IPS-18c (cell line): ENCODE measurements at regions not wholly inside any gene's neighbourhood (a gene's known extent, or its start where the extent isn't known, plus 50 kb on each side); places are given as distances from the start of the nearest gene placed in this dataset.

Experiments used
- H3K4me3 ChIP-seq: 2 replicates; pipeline ENCODE4 v1.7.0; 2013; ENCODE audit warnings: low read depth, mild to moderate bottlenecking, low read length, moderate library complexity; ENCODE audit not compliant: insufficient read depth
- H3K9me3 ChIP-seq: one replicate; pipeline ENCODE4 v1.6.1; 2013; ENCODE audit warnings: mild to moderate bottlenecking, low read length, moderate library complexity; ENCODE audit not compliant: control insufficient read depth, insufficient read depth

GRCh38 chr5:54700986-54701578 is 183.5 kb downstream of the SNX18 start:
- no peaks in the 10 kb centered on the region for H3K9me3 ChIP-seq
- H3K4me3 ChIP-seq = no peak overlapping the region

- Histone ChIP-seq H3K4me3 (no peak overlapping the region), H3K9me3 (no peaks in the 10 kb centered on the region)
Measured at GRCh38 chr5:54696931-54697330, 179.4 kb downstream of the SNX18 start.

- no peaks in the 10 kb centered on the region for H3K9me3 ChIP-seq
- H3K4me3 ChIP-seq = no peak overlapping the region
Measured at GRCh38 chr5:54696346-54696745, 178.8 kb downstream of the SNX18 start.

DNA sequence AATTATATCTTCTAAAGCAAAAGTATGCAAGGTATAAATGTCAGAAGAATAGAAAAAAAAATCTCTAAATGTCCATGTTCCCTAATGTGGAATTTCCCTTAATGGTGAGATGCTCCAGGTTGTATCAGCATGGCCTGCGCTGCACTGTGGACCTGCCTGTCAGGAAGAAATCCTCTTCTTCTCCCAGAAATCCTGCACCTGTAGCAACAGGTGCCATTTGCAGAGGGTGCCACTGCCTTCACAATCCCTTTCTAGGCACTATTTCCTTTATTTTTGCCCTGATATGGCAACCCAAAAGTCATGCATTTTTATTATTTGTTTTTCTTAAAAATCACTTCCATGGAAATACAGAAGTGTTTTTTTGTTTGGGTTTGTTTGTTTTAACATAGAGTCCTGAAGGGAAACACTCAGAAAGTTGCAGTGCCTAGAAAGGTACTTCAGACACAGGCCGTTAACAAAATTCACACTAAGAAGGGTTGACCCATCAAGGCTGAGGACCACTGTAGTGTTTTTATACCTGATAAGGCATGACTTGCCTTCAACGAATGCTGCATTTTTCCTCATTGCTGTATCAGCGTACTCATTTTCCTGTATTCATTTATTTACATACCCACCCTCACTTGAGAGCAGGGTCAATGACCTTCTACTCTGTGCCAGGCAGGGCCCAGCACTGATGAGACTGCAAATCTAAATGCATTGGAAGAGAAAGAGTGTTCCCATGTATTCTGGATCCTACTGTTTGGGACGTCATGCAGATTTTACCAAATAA is 177.8 kb downstream of the SNX18 start:
- H3K9me3 ChIP-seq = no peaks in the 10 kb centered on the region
- no peak overlapping the region for H3K4me3 ChIP-seq

DNA sequence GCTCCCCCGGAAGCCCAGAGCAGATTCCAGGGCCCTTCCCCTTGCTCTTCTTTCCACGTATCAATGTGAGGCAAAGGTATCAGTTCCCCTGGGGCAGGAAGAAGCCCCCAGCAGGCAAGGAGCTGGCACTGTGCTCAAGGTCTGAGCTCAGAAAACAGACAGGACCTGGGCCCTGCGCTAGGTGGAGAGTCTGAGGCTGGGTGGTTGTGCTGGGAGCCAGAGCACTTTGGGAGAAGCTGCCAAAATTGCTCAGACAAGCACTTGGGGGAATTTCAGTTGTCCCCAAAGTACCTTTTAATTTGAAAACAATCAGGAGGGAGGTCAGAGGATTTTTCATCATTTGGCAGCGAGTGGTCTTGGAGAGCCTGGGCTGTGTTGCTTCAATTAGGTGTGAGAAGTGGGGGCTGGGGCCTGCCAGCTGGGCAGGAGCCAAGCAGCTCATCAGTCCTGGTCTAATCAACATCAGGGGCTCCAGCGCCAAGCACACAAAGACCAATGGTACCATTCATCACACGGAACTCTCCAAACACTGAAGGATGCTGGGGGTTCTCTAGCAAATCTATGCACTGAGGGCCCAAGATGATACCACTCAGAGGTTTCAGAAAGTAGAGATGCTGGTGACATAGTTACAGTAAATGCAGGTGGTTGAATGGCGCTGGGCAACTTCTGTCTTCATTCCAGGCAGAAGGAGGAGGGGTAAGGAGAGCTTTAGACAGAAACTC is 176.5 kb downstream of the SNX18 start:
- Histone ChIP-seq H3K9me3 (no peaks in the 10 kb centered on the region), H3K4me3 (no peak overlapping the region)

GRCh38 chr5:54692631-54693030 is 175.1 kb downstream of the SNX18 start:
- no peaks in the 10 kb centered on the region for H3K9me3 ChIP-seq
- no peak overlapping the region for H3K4me3 ChIP-seq

DNA sequence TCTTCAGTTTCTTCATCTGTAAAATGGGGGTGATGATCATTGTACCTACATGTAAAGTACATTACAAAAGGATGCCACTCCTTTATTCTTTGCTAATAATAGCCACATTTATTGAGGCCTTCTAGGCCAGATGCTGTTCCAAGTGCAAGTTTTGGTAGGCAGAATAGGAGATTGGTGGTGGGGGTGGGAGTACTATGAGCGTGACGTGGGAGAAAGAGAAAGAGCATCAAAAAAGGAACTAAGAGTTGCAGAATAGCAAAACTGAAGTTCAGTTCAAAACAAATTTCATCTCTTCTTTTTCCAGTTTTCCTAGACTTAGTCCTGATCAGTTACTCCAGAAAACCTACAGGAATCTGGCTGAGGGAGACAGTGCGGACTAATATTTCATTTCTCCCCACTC is 174.1 kb downstream of the SNX18 start:
- H3K4me3 ChIP-seq = no peak overlapping the region
- H3K9me3 ChIP-seq = no peaks in the 10 kb centered on the region

DNA sequence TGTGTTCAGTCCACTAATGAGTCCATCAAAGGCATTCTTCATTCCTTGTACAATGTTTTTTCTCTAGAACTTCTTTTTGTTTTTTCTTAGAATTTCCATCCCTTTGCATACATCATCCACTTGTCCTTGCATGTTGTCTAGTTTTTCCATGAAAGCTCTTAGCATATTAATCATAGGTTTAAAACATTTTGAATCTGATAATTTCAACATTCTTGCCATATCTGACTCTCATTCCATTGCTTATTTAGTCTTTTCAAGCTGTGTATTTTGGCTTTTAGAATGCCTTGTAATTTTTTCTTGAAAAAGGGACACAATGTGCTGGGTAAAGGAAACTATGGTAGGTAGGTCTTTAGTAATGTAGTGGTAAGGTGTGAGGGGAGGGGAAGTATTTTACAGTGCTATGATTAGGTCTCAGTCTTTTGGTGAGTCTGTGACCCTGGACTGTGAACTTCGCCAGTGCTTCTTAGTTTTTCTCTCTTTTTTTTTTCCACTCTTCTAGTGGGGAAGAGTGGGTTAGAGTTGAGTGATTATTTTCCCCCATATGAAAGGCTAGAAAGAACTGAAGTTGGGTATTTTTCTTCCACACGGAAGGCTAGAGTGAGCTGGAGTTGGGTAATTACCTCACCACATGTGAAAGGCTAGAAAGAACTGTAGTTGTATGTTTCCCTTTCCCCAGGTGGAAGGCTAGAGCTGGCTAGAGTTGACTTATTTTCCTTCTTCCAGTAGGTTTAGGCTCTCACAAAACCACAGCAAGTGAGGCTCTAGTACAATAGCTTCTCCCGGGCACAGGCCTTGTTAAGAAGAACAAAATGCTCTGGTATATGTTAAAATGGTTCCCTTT is 172.1 kb downstream of the SNX18 start:
- Histone ChIP-seq H3K9me3 (no peaks in the 10 kb centered on the region), H3K4me3 (no peak overlapping the region)

GRCh38 chr5:54680998-54681397 is 163.4 kb downstream of the SNX18 start:
- no peaks in the 10 kb centered on the region for H3K9me3 ChIP-seq
- H3K4me3 ChIP-seq = no peak overlapping the region

GRCh38 chr5:54679686-54680085 is 162.1 kb downstream of the SNX18 start:
- H3K4me3 ChIP-seq = no peak overlapping the region
- no peaks in the 10 kb centered on the region for H3K9me3 ChIP-seq

DNA sequence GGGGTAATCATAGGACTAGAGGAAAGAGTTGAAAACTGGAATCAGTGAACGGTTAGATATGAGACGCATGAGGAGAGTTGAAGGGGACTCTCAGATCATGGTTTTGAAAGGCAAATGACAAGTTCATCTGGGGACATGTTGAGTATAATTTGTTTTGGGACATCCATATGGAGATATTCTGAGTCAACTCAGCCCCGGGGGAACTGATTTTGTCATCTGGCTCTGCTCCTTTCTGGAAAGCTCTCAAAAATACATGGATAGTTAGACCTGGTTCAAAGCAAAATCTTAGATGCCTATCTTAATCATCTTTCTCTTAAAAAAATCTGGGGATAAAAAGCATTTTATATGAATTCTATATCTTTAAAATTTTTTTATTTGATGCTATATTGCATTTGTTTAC is 161.2 kb downstream of the SNX18 start:
- Histone ChIP-seq H3K9me3 (no peaks in the 10 kb centered on the region), H3K4me3 (no peak overlapping the region)

GRCh38 chr5:54676481-54677340 is 159.2 kb downstream of the SNX18 start:
- no peak overlapping the region for H3K4me3 ChIP-seq
- H3K9me3 ChIP-seq = no peaks in the 10 kb centered on the region

- Histone ChIP-seq H3K4me3 (no peak overlapping the region), H3K9me3 (no peaks in the 10 kb centered on the region)
Measured at GRCh38 chr5:54673523-54674225, 156.1 kb downstream of the SNX18 start.

DNA sequence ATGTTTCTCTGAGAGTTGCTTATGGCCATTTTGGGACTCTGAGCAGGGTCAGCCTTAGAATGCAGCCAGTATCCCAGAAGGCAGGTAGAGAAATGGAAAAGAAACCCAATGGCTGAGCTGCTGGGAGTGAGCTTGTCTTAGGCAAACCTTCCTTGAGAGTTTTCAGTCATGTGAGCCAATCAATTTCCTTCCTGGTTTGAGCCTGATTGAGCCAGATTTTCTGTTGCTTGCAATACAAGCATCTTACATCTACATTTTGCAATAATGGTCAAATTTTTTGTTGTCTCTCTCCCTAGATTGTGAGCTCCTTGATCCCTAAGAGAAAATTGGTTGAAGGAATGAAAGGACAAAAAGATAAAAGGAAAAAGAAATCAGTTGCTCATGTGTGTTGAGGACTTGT is 155.3 kb downstream of the SNX18 start:
- Histone ChIP-seq H3K9me3 (no peaks in the 10 kb centered on the region), H3K4me3 (no peak overlapping the region)

GRCh38 chr5:54671681-54672080 is 154.1 kb downstream of the SNX18 start:
- Histone ChIP-seq H3K9me3 (no peaks in the 10 kb centered on the region), H3K4me3 (no peak overlapping the region)

DNA sequence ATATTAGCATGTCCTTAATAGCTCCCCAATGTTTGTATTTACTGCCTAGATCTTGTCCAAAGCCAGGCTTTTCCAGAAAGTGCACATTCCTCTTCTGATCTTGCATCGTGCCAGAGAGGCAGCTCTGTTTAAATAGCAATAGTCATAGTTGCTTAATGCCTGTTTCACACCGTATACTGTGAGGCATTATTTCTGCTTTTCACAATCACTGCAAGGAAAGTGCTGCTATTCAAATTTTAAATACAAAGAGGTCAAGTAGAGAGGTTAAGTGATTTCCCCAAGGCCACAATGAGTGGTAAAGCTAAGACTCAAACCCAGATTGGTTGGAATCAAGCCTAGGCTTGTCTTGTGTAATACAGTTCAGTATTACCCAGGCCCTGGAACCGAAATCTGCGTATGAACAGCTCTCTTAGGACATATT is 153.6 kb downstream of the SNX18 start:
- Histone ChIP-seq H3K4me3 (no peak overlapping the region), H3K9me3 (no peaks in the 10 kb centered on the region)
